ENCODE measurements at regions not wholly inside any gene's neighbourhood (a gene's known extent, or its start where the extent isn't known, plus 50 kb on each side); places are given as distances from the start of the nearest gene placed in this dataset.
A peak's percentile ranks its signal among the peaks of the same experiment; 100 is the strongest.

DNA sequence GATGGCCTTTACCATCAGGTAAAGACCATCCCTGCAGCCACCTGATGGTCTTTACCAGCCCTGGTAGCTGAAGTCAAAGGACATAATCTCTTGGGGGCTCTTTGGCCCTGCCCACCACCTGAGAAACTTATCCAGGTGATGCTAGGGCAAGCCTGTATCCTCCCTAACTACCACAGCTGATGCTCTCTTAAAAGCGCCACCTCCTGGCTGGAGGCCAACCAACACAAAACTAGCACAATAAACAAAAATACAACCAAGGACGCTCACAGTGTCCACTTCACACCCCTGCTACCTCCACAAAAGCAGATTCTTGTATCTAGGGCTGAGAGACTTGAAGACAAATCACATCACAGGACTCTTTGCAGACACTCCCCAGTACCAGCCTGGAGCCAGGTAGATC, 357.1 kb upstream of the POU3F1 start:
- no peak overlapping the region for H3K4me3 ChIP-seq (ENCODE audit: low read length)
- H3K4me1 ChIP-seq (ENCODE audit: control insufficient read depth, low read length): no peaks in the 10 kb centered on the region
- H3K9me2 ChIP-seq (replicated peaks; ENCODE audit: control insufficient read depth, low read length): no peaks in the 10 kb centered on the region
- H3K36me3 ChIP-seq (ENCODE audit: control insufficient read depth, low read length): no peaks in the 10 kb centered on the region
- peak; percentile 57 for TF ChIP-seq CTCF (IDR thresholded peaks at IDR 0.05; ENCODE audit: low read depth, low read length, poor library complexity, severe bottlenecking)
- no peak for TF ChIP-seq EZH2phosphoT487 (IDR thresholded peaks at IDR 0.05; ENCODE audit: borderline replicate concordance, low read length)
- H3K4me2 ChIP-seq (ENCODE audit: low read length): no peak overlapping the region
- H3K9me3 ChIP-seq (ENCODE audit: control insufficient read depth, insufficient read depth, low read length): peaks cover 5% of the 10 kb centered on the region
- H4K20me1 ChIP-seq (ENCODE audit: control insufficient read depth, insufficient read depth, low read depth, low read length): no peaks in the 10 kb centered on the region
- no peaks in the 10 kb centered on the region for H3F3A ChIP-seq (ENCODE audit: control insufficient read depth, insufficient read depth)
- H3K27me3 ChIP-seq (ENCODE audit: control insufficient read depth, low read length): no peaks in the 10 kb centered on the region
- H3K79me2 ChIP-seq (ENCODE audit: control insufficient read depth, low read length): no peaks in the 10 kb centered on the region
- H3K27ac ChIP-seq (ENCODE audit: low read depth, low read length): no peak overlapping the region

GRCh38 chr1:38402230-38402815, 355.7 kb upstream of the POU3F1 start:
- Histone ChIP-seq H3K36me3 (ENCODE audit: control insufficient read depth, low read length) (no peaks in the 10 kb centered on the region), H3K9me2 (replicated peaks; ENCODE audit: control insufficient read depth, low read length) (no peaks in the 10 kb centered on the region), H3K4me2 (ENCODE audit: low read length) (no peak overlapping the region), H3K9me3 (ENCODE audit: control insufficient read depth, insufficient read depth, low read length) (peaks cover 5% of the 10 kb centered on the region), H3K4me1 (ENCODE audit: control insufficient read depth, low read length) (no peaks in the 10 kb centered on the region), H3K27ac (ENCODE audit: low read depth, low read length) (no peak overlapping the region), H3K4me3 (ENCODE audit: low read length) (no peak overlapping the region), H4K20me1 (ENCODE audit: control insufficient read depth, insufficient read depth, low read depth, low read length) (no peaks in the 10 kb centered on the region), H3F3A (ENCODE audit: control insufficient read depth, insufficient read depth) (no peaks in the 10 kb centered on the region), H3K79me2 (ENCODE audit: control insufficient read depth, low read length) (no peaks in the 10 kb centered on the region), H3K27me3 (ENCODE audit: control insufficient read depth, low read length) (0 out of 2 replicates have a peak, but pooled peaks cover 3% of the 10 kb centered on the region)
- no peak for TF ChIP-seq EZH2phosphoT487 (IDR thresholded peaks at IDR 0.05; ENCODE audit: borderline replicate concordance, low read length)
- no peak for TF ChIP-seq CTCF (IDR thresholded peaks at IDR 0.05; ENCODE audit: low read depth, low read length, poor library complexity, severe bottlenecking)

DNA sequence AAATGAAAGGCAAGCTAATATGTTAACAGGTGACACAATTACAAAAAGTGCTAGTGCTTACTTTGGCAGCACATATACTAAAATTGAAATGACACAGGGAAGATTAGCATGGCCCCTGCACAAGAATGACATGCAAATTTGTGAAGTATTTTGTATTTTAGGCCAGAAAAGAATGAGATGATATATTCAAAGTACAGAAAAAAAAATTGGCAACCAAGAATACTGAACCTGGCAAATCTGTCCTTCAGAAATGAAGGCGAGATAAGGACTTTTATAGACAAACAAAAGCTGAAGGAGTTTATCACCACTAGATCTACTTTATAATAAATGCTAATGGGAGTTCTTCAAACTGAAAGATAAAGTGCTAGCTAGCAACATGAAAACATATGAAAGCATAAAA, 350.0 kb upstream of the POU3F1 start:
- Histone ChIP-seq H3K9me3 (ENCODE audit: control insufficient read depth, insufficient read depth, low read length) (no peaks in the 10 kb centered on the region), H3K27me3 (ENCODE audit: control insufficient read depth, low read length) (peaks cover 7% of the 10 kb centered on the region), H3K4me2 (ENCODE audit: low read length) (no peak overlapping the region), H3K4me1 (ENCODE audit: control insufficient read depth, low read length) (no peaks in the 10 kb centered on the region), H3K9me2 (replicated peaks; ENCODE audit: control insufficient read depth, low read length) (no peaks in the 10 kb centered on the region), H3K36me3 (ENCODE audit: control insufficient read depth, low read length) (no peaks in the 10 kb centered on the region), H4K20me1 (ENCODE audit: control insufficient read depth, insufficient read depth, low read depth, low read length) (no peaks in the 10 kb centered on the region), H3K4me3 (ENCODE audit: low read length) (no peak overlapping the region), H3K27ac (ENCODE audit: low read depth, low read length) (no peak overlapping the region), H3F3A (ENCODE audit: control insufficient read depth, insufficient read depth) (no peaks in the 10 kb centered on the region), H3K79me2 (ENCODE audit: control insufficient read depth, low read length) (no peaks in the 10 kb centered on the region)
- TF ChIP-seq EZH2phosphoT487 (IDR thresholded peaks at IDR 0.05; ENCODE audit: borderline replicate concordance, low read length): no peak
- TF ChIP-seq CTCF (IDR thresholded peaks at IDR 0.05; ENCODE audit: low read depth, low read length, poor library complexity, severe bottlenecking): no peak

All from DOHH2 (cell line).